ENCODE measurements at regions not wholly inside any gene's neighbourhood (a gene's known extent, or its start where the extent isn't known, plus 50 kb on each side); places are given as distances from the start of the nearest gene placed in this dataset.

DNA sequence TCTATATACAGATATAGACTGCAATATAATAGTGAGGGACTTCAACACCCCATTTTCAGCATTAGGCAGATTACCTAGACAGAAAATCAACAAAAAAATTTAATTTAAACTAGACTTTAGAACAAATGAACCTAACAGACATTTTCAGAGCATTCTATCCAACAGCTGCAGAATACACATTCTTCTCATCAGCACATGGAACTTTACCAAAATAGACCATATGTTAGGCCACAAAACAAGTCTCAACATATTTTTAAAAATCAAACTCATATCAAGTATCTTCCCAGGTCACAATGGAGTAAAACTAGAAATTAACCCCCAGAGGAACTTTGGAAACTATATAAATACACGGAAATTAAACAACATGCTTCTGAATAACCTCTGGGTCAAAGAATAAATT lies 169.6 kb downstream of the MTERF1 start:
- H3K4me3 ChIP-seq (ENCODE audit: low read length), result no peak overlapping the region
- H3F3A ChIP-seq (ENCODE audit: insufficient read depth, low read length, poor library complexity, severe bottlenecking), result no peaks in the 10 kb centered on the region
- H3K79me2 ChIP-seq (replicated peaks; ENCODE audit: insufficient read depth, low read length), result no peaks in the 10 kb centered on the region
- H3K4me2 ChIP-seq (ENCODE audit: low read length), result no peak overlapping the region
- H3K9me2 ChIP-seq (ENCODE audit: insufficient read depth, low read length), result no peaks in the 10 kb centered on the region
- H3K27me3 ChIP-seq (ENCODE audit: insufficient read depth, low read depth, low read length), result no peaks in the 10 kb centered on the region
- H4K20me1 ChIP-seq (ENCODE audit: insufficient read depth), result no peaks in the 10 kb centered on the region
- H3K9me3 ChIP-seq (ENCODE audit: low read length), result peaks cover 3% of the 10 kb centered on the region
- no peak for TF ChIP-seq EP300 (conservative IDR thresholded peaks at IDR 0.05; ENCODE audit: poor library complexity, severe bottlenecking)
- no peak for TF ChIP-seq MXI1 (conservative IDR thresholded peaks at IDR 0.05; ENCODE audit: poor library complexity, severe bottlenecking)
- no peak for TF ChIP-seq POLR2AphosphoS5 (IDR thresholded peaks at IDR 0.05)
- no peak for TF ChIP-seq CTCF (IDR thresholded peaks at IDR 0.05; ENCODE audit: poor library complexity, severe bottlenecking)
- no peak for TF ChIP-seq TAF1 (IDR thresholded peaks at IDR 0.05; ENCODE audit: low read depth)
- TF ChIP-seq REST (IDR thresholded peaks at IDR 0.05; ENCODE audit: borderline replicate concordance), result no peak
- no peak for TF ChIP-seq SMC3 (conservative IDR thresholded peaks at IDR 0.05; ENCODE audit: poor library complexity)
- TF ChIP-seq EZH2 (IDR thresholded peaks at IDR 0.05; ENCODE audit: borderline replicate concordance, insufficient read depth, low read length, poor library complexity, severe bottlenecking), result no peak
- no peak for TF ChIP-seq RAD21 (conservative IDR thresholded peaks at IDR 0.05)
- H3K36me3 ChIP-seq (ENCODE audit: insufficient read depth, low read length), result no peaks in the 10 kb centered on the region
- H3K27ac ChIP-seq (ENCODE audit: low read length), result no peak overlapping the region
- no peak overlapping the region for H3K9ac ChIP-seq (ENCODE audit: low read length)
- H2AFZ ChIP-seq (ENCODE audit: low read depth, low read length), result no peak overlapping the region

DNA sequence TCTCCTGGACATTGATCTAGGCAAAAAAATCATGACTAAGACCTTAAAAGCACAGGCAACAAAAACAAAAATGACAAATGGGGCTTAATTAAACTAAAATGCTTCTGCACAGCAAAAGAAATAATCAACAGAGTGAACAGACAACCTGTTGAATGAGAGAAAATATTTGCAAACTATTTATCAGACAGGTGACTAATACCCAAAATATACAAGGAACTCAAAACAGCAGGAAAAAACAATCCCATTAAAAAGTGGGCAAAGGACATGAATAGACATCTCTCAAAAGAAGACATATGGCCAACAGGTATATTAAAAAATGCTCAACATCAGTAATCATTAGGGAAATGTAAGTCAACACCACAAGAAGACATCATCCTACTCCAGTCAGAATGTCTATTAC lies 166.8 kb downstream of the MTERF1 start:
- Histone ChIP-seq H3K9me2 (ENCODE audit: insufficient read depth, low read length) (no peaks in the 10 kb centered on the region), H4K20me1 (ENCODE audit: insufficient read depth) (no peaks in the 10 kb centered on the region), H3K9ac (ENCODE audit: low read length) (no peak overlapping the region), H3K27ac (ENCODE audit: low read length) (no peak overlapping the region), H3K27me3 (ENCODE audit: insufficient read depth, low read depth, low read length) (no peaks in the 10 kb centered on the region), H3K9me3 (ENCODE audit: low read length) (no peaks in the 10 kb centered on the region), H3K4me2 (ENCODE audit: low read length) (no peak overlapping the region), H3K4me3 (ENCODE audit: low read length) (no peak overlapping the region), H3K79me2 (replicated peaks; ENCODE audit: insufficient read depth, low read length) (no peaks in the 10 kb centered on the region), H3K36me3 (ENCODE audit: insufficient read depth, low read length) (no peaks in the 10 kb centered on the region), H2AFZ (ENCODE audit: low read depth, low read length) (no peak overlapping the region), H3F3A (ENCODE audit: insufficient read depth, low read length, poor library complexity, severe bottlenecking) (no peaks in the 10 kb centered on the region)
- TF ChIP-seq CTCF (IDR thresholded peaks at IDR 0.05; ENCODE audit: poor library complexity, severe bottlenecking) (no peak), SMC3 (conservative IDR thresholded peaks at IDR 0.05; ENCODE audit: poor library complexity) (no peak), RAD21 (conservative IDR thresholded peaks at IDR 0.05) (no peak), REST (IDR thresholded peaks at IDR 0.05; ENCODE audit: borderline replicate concordance) (no peak), EP300 (conservative IDR thresholded peaks at IDR 0.05; ENCODE audit: poor library complexity, severe bottlenecking) (no peak), TAF1 (IDR thresholded peaks at IDR 0.05; ENCODE audit: low read depth) (no peak)

Measured in neural cell (in vitro differentiated cells).